H1 (cell line): ENCODE measurements at regions not wholly inside any gene's neighbourhood (a gene's known extent, or its start where the extent isn't known, plus 50 kb on each side); places are given as distances from the start of the nearest gene placed in this dataset.

Source experiments
- BACH1 ChIP-seq: IDR thresholded peaks from 2 replicates; pipeline ENCODE4 v1.6.1; 2012; ENCODE audit warnings: low read length, improper control_type of control experiment
- CEBPB ChIP-seq: IDR thresholded peaks from 2 replicates; pipeline ENCODE4 v1.6.1; 2012; ENCODE audit warnings: low read depth, low read length
- CHD2 ChIP-seq: IDR thresholded peaks from 2 replicates; pipeline ENCODE4 v1.6.1; 2012; ENCODE audit warnings: low read length, improper control_type of control experiment
- EZH2 ChIP-seq: fragments of 200-600 bp; sonication (generic); IDR thresholded peaks from 2 replicates; pipeline ENCODE4 v1.7.1; 2012; ENCODE audit warnings: low read depth, mild to moderate bottlenecking, moderate library complexity, low read length, inconsistent platforms; ENCODE audit not compliant: severe bottlenecking
- NANOG ChIP-seq: IDR thresholded peaks from 2 replicates; pipeline ENCODE4 v1.6.1; 2011; ENCODE audit warnings: low read length, low read depth, mild to moderate bottlenecking, inconsistent platforms; ENCODE audit not compliant: insufficient read depth, poor library complexity, severe bottlenecking
- PHF8 ChIP-seq: fragments of 200-600 bp; sonication (generic); conservative IDR thresholded peaks from 2 replicates; pipeline ENCODE4 v1.7.1; 2012; ENCODE audit warnings: low read depth, mild to moderate bottlenecking, inconsistent platforms, low read length, moderate library complexity
- POLR2A ChIP-seq, 2 experiments: IDR thresholded peaks; 1 replicate in 1 of 2; 2 replicates in 1 of 2; pipeline ENCODE4 v1.6.1; 2011; ENCODE audit warnings: low read depth in 2 of 2, low read length in 2 of 2, mild to moderate bottlenecking in 2 of 2; ENCODE audit errors: control extremely low read depth in 1 of 2
- RBBP5 ChIP-seq: IDR thresholded peaks from 2 replicates; pipeline ENCODE4 v1.7.1; 2012; ENCODE audit warnings: low read depth, mild to moderate bottlenecking, inconsistent platforms, low read length, moderate library complexity, borderline replicate concordance
- RFX5 ChIP-seq: IDR thresholded peaks from 2 replicates; pipeline ENCODE4 v1.6.1; 2011; ENCODE audit warnings: low read depth, low read length, improper control_type of control experiment, borderline replicate concordance
- SUZ12 ChIP-seq: fragments of 200-600 bp; sonication (generic); IDR thresholded peaks from 2 replicates; pipeline ENCODE4 v1.6.1; 2012; ENCODE audit warnings: mild to moderate bottlenecking, inconsistent platforms, low read length, moderate library complexity, mixed read lengths
- TF ChIP-seq, protein P1 (sequence below), 3 experiments: IDR thresholded peaks; 1 replicate in 2 of 3; 2 replicates in 1 of 3; pipeline versions ENCODE4 v1.5.1 to v1.6.1; 2011; ENCODE audit warnings: low read length in 3 of 3, mild to moderate bottlenecking in 3 of 3, inconsistent platforms in 2 of 3, low read depth in 1 of 3, moderate library complexity in 1 of 3; ENCODE audit not compliant: insufficient read depth in 1 of 3; ENCODE audit errors: control extremely low read depth in 1 of 3

DNA sequence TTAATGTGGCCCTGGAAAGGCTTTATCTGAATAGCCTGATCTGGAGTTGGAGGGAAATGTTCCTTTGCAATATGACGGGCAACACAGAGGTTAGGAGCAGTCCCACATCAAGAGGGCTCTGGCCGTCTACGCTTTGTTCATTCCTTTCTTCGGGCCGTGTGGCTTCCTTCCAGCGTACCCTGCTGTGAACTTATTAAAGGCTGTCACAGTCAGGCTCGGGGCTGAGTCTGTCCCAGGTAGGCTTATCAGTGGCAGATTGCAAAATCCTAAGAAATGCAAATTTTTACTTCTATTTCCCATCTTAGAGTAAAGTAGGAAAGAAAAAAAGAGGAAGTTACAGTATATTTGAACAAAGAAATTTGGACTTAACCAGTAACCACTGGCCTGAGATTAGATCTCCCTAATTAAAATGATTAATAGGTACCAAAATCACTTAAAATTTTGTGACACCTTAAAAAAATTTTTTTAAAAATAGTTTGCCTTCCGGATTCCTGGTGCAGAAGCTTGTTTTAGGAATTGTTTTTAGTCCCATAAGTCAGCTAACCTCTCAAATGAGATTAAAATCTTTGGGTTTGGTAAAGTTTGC lies 453.1 kb upstream of the MKI67 start:
- TF ChIP-seq POLR2A (IDR thresholded peaks at IDR 0.05; ENCODE audit: control extremely low read depth in 1 of 2, low read depth in 2 of 2, low read length in 2 of 2): no peak
- TF ChIP-seq PHF8: no peak
- TF ChIP-seq SUZ12: no peak
- TF ChIP-seq, protein P1, sequence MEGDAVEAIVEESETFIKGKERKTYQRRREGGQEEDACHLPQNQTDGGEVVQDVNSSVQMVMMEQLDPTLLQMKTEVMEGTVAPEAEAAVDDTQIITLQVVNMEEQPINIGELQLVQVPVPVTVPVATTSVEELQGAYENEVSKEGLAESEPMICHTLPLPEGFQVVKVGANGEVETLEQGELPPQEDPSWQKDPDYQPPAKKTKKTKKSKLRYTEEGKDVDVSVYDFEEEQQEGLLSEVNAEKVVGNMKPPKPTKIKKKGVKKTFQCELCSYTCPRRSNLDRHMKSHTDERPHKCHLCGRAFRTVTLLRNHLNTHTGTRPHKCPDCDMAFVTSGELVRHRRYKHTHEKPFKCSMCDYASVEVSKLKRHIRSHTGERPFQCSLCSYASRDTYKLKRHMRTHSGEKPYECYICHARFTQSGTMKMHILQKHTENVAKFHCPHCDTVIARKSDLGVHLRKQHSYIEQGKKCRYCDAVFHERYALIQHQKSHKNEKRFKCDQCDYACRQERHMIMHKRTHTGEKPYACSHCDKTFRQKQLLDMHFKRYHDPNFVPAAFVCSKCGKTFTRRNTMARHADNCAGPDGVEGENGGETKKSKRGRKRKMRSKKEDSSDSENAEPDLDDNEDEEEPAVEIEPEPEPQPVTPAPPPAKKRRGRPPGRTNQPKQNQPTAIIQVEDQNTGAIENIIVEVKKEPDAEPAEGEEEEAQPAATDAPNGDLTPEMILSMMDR (IDR thresholded peaks at IDR 0.05; ENCODE audit: control extremely low read depth in 1 of 3, insufficient read depth in 1 of 3, low read depth in 1 of 3, low read length in 3 of 3): no peak
- no peak for TF ChIP-seq RBBP5
- no peak for TF ChIP-seq BACH1
- TF ChIP-seq EZH2: no peak
- TF ChIP-seq CHD2: no peak
- TF ChIP-seq RFX5: no peak
- TF ChIP-seq NANOG: no peak
- TF ChIP-seq CEBPB: 0 out of 2 replicates have a peak, but pooled peaks have one; percentile 11
